ENCODE measurements at regions not wholly inside any gene's neighbourhood (a gene's known extent, or its start where the extent isn't known, plus 50 kb on each side); places are given as distances from the start of the nearest gene placed in this dataset.

DNA sequence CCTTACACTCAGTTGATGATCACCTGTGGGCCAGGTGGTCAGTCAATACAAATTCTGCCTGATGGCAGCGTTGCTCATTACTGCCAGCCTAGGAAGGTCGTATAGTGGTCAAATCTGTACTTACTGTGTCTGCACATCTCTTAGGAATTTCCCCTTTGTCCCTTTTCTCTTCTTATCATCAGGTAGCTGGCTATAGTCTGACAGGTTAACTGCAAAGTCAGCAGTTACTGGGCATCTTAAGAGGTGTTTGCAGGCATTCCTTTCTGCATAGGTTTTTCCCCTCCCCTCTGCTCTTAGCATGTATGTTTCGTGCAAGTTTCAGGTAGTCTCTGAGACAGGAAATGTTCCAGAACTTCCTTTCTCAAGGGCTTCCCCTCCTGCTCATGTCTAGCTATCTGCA is 298.7 kb downstream of the LRRIQ3 start:
- Histone ChIP-seq H3K9me2 (replicated peaks; ENCODE audit: insufficient read depth, low read length) (no peaks in the 10 kb centered on the region), H3K9me3 (ENCODE audit: insufficient read depth, low read length) (no peaks in the 10 kb centered on the region), H3K79me2 (ENCODE audit: insufficient read depth, low read length) (no peaks in the 10 kb centered on the region), H3F3A (ENCODE audit: insufficient read depth) (no peaks in the 10 kb centered on the region), H3K27ac (ENCODE audit: low read depth, low read length) (no peak overlapping the region), H2AFZ (ENCODE audit: low read depth, low read length, severe bottlenecking) (no peak overlapping the region), H3K9ac (ENCODE audit: low read length) (no peak overlapping the region), H3K27me3 (ENCODE audit: low read length) (no peaks in the 10 kb centered on the region), H3K4me2 (ENCODE audit: low read depth, low read length, poor library complexity, severe bottlenecking) (no peak overlapping the region), H3K36me3 (ENCODE audit: low read length) (no peaks in the 10 kb centered on the region), H3K4me3 (ENCODE audit: insufficient read depth, low read length, poor library complexity, severe bottlenecking) (no peak overlapping the region), H4K20me1 (ENCODE audit: low read depth, low read length) (no peaks in the 10 kb centered on the region)
- TF ChIP-seq, protein P1, sequence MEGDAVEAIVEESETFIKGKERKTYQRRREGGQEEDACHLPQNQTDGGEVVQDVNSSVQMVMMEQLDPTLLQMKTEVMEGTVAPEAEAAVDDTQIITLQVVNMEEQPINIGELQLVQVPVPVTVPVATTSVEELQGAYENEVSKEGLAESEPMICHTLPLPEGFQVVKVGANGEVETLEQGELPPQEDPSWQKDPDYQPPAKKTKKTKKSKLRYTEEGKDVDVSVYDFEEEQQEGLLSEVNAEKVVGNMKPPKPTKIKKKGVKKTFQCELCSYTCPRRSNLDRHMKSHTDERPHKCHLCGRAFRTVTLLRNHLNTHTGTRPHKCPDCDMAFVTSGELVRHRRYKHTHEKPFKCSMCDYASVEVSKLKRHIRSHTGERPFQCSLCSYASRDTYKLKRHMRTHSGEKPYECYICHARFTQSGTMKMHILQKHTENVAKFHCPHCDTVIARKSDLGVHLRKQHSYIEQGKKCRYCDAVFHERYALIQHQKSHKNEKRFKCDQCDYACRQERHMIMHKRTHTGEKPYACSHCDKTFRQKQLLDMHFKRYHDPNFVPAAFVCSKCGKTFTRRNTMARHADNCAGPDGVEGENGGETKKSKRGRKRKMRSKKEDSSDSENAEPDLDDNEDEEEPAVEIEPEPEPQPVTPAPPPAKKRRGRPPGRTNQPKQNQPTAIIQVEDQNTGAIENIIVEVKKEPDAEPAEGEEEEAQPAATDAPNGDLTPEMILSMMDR (IDR thresholded peaks at IDR 0.05; ENCODE audit: insufficient read depth, low read length, poor library complexity, severe bottlenecking): no peak
- no peak for TF ChIP-seq EZH2phosphoT487 (conservative IDR thresholded peaks at IDR 0.05; ENCODE audit: low read length)

DNA sequence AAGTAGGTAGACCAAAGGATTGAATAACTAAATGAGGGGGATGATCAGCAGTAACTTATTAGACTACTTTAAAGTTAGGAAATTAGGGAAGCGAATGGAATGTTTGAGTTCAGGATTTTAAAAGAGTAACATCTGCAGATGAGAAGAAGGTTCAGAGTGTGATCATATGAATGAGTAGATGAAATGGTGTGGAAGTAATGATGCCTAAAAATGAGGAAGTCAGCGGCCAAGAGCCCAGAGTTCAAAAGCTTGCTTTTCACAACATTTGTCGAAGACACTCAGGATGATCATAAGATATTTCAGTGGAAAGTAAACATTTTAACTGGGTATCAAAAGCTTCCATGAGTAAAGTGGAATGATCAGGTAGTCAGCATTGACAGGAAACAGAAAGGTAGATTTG is 299.4 kb downstream of the LRRIQ3 start:
- TF ChIP-seq, protein P1 (IDR thresholded peaks at IDR 0.05; ENCODE audit: insufficient read depth, low read length, poor library complexity, severe bottlenecking): no peak
- Histone ChIP-seq H3K9ac (ENCODE audit: low read length) (no peak overlapping the region), H3K27me3 (ENCODE audit: low read length) (no peaks in the 10 kb centered on the region), H4K20me1 (ENCODE audit: low read depth, low read length) (no peaks in the 10 kb centered on the region), H3F3A (ENCODE audit: insufficient read depth) (no peaks in the 10 kb centered on the region), H3K27ac (ENCODE audit: low read depth, low read length) (no peak overlapping the region), H3K79me2 (ENCODE audit: insufficient read depth, low read length) (no peaks in the 10 kb centered on the region), H2AFZ (ENCODE audit: low read depth, low read length, severe bottlenecking) (no peak overlapping the region), H3K36me3 (ENCODE audit: low read length) (no peaks in the 10 kb centered on the region), H3K9me2 (replicated peaks; ENCODE audit: insufficient read depth, low read length) (no peaks in the 10 kb centered on the region), H3K9me3 (ENCODE audit: insufficient read depth, low read length) (no peaks in the 10 kb centered on the region), H3K4me2 (ENCODE audit: low read depth, low read length, poor library complexity, severe bottlenecking) (no peak overlapping the region), H3K4me3 (ENCODE audit: insufficient read depth, low read length, poor library complexity, severe bottlenecking) (no peak overlapping the region)

DNA sequence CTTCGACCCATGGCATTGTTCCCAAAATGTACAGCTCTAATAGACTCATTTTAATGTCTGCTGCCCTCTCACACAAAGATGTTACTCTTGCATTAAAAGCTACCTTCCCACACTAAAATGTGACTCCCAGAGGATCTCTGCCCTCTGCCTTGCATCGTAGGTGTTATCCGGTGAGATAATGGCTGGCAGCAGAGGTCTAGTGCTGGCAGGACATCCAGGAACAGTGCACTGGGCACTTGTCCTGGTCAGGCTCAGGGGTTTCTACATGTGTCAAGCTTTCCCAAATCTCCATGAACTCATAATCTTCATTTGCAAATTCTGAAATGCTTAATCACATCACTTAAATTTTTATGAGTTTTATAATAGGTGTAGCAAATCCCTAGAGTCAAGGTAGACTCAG is 310.6 kb downstream of the LRRIQ3 start:
- Histone ChIP-seq H3K4me3 (ENCODE audit: insufficient read depth, low read length, poor library complexity, severe bottlenecking) (no peak overlapping the region), H3K27me3 (ENCODE audit: low read length) (no peaks in the 10 kb centered on the region), H4K20me1 (ENCODE audit: low read depth, low read length) (no peaks in the 10 kb centered on the region), H3K27ac (ENCODE audit: low read depth, low read length) (no peak overlapping the region), H3K4me2 (ENCODE audit: low read depth, low read length, poor library complexity, severe bottlenecking) (no peak overlapping the region), H3F3A (ENCODE audit: insufficient read depth) (no peaks in the 10 kb centered on the region), H2AFZ (ENCODE audit: low read depth, low read length, severe bottlenecking) (no peak overlapping the region), H3K9ac (ENCODE audit: low read length) (no peak overlapping the region), H3K79me2 (ENCODE audit: insufficient read depth, low read length) (no peaks in the 10 kb centered on the region), H3K9me2 (replicated peaks; ENCODE audit: insufficient read depth, low read length) (no peaks in the 10 kb centered on the region), H3K36me3 (ENCODE audit: low read length) (no peaks in the 10 kb centered on the region), H3K9me3 (ENCODE audit: insufficient read depth, low read length) (no peaks in the 10 kb centered on the region)
- TF ChIP-seq EZH2phosphoT487 (conservative IDR thresholded peaks at IDR 0.05; ENCODE audit: low read length): no peak
- TF ChIP-seq, protein P1 (IDR thresholded peaks at IDR 0.05; ENCODE audit: insufficient read depth, low read length, poor library complexity, severe bottlenecking): no peak

DNA sequence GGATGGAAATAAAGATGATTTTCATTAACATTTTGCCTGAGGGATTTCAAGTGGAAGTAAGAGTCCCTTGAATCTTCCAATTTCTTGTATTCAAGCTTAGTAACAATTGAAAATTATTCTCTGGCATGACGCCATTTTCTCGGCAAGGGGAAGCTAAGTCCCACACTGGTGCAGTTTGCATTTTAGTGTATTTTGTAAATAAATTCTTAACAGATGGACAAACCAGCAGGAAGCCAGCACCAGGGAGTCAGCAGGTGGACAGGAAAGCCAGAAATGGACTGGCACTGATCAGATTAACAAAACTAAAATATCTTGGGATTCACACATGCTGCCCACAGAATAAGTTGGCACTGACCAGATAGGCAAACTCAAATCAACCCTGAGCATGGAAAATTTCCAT is 311.3 kb downstream of the LRRIQ3 start:
- H3K27ac ChIP-seq (ENCODE audit: low read depth, low read length): no peak overlapping the region
- H3K4me3 ChIP-seq (ENCODE audit: insufficient read depth, low read length, poor library complexity, severe bottlenecking): no peak overlapping the region
- no peaks in the 10 kb centered on the region for H3K36me3 ChIP-seq (ENCODE audit: low read length)
- H3K9ac ChIP-seq (ENCODE audit: low read length): no peak overlapping the region
- no peaks in the 10 kb centered on the region for H3K27me3 ChIP-seq (ENCODE audit: low read length)
- H4K20me1 ChIP-seq (ENCODE audit: low read depth, low read length): no peaks in the 10 kb centered on the region
- H3K9me3 ChIP-seq (ENCODE audit: insufficient read depth, low read length): no peaks in the 10 kb centered on the region
- no peak overlapping the region for H3K4me2 ChIP-seq (ENCODE audit: low read depth, low read length, poor library complexity, severe bottlenecking)
- no peaks in the 10 kb centered on the region for H3K79me2 ChIP-seq (ENCODE audit: insufficient read depth, low read length)
- no peaks in the 10 kb centered on the region for H3K9me2 ChIP-seq (replicated peaks; ENCODE audit: insufficient read depth, low read length)
- no peak overlapping the region for H2AFZ ChIP-seq (ENCODE audit: low read depth, low read length, severe bottlenecking)
- no peaks in the 10 kb centered on the region for H3F3A ChIP-seq (ENCODE audit: insufficient read depth)
- TF ChIP-seq EZH2phosphoT487 (conservative IDR thresholded peaks at IDR 0.05; ENCODE audit: low read length): no peak
- TF ChIP-seq, protein P1 (IDR thresholded peaks at IDR 0.05; ENCODE audit: insufficient read depth, low read length, poor library complexity, severe bottlenecking): no peak
